HCT116 (cell line): ENCODE measurements at regions not wholly inside any gene's neighbourhood (a gene's known extent, or its start where the extent isn't known, plus 50 kb on each side); places are given as distances from the start of the nearest gene placed in this dataset.

Source experiments
- ATAC-seq: fragments of 200-7000 bp; cut with Tn5 transposase; 2 replicates; pipeline ENCODE4 v1.9.1; 2020; ENCODE audit warnings: mild to moderate bottlenecking, moderate library complexity
- BruUV-seq: library from RNA; stranded (reverse); fragments of 400-500 nt; replicated peaks from 2 replicates; lab custom pipeline; 2021; lab: Mats Ljungman, UMichigan
- CTCF ChIA-PET: fragments of 300-600 bp; sonication (Branson Sonifier 250); formaldehyde crosslinking; loops from one replicate; lab custom pipeline; 2021; ENCODE audit warnings: antibody characterized with exemption; lab: Charles Lee
- POLR2A ChIA-PET: fragments of 300-600, 350-600 bp; sonication (Branson Sonifier 250); formaldehyde crosslinking; loops from one replicate; lab custom pipeline; 2021; ENCODE audit warnings: antibody characterized with exemption; lab: Charles Lee
- RAD21 ChIA-PET, 2 experiments: fragments of 300-600 bp; sonication (Branson Sonifier 250); formaldehyde crosslinking; loops; one replicate each; lab custom pipeline; 2023; ENCODE audit warnings: low total read pairs in 2 of 2; ENCODE audit not compliant: uncharacterized antibody in 2 of 2, unreplicated experiment in 2 of 2, low non-redundant PET in 1 of 2; lab: Charles Lee
- DNase-seq: peaks from one replicate; pipeline ENCODE4 v3.0.0-alpha.2; 2010; ENCODE audit warnings: low read depth, low spot score
- H2AFZ ChIP-seq: fragments of 200-600 bp; shearing (Covaris generic), sonication (generic); 2 replicates; pipeline ENCODE4 v1.6.1; 2017; ENCODE audit warnings: low read depth, mixed run types, mixed read lengths, antibody characterized with exemption, low read length; ENCODE audit not compliant: poor library complexity, severe bottlenecking
- H3K27ac ChIP-seq: 2 replicates; pipeline ENCODE4 v1.5.1; 2012; ENCODE audit warnings: low read depth, low read length
- H3K27me3 ChIP-seq: fragments of 200-600 bp; sonication (generic); 2 replicates; pipeline ENCODE4 v1.6.1; 2016; ENCODE audit warnings: mixed run types, low read length, mixed read lengths; ENCODE audit not compliant: insufficient read depth
- H3K36me3 ChIP-seq, 2 experiments: fragments of 200-500 bp in 1 of 2; fragments of 200-600 bp in 1 of 2; sonication (Bioruptor generic) in 1 of 2; sonication (generic) in 1 of 2; 2 replicates each; pipeline versions ENCODE4 v1.5.1 to v1.6.1; 2014 to 2016; ENCODE audit warnings: low read length in 2 of 2, inconsistent platforms in 1 of 2, mixed read lengths in 1 of 2, mixed run types in 1 of 2; ENCODE audit not compliant: insufficient read depth in 2 of 2, control insufficient read depth in 1 of 2
- H3K4me1 ChIP-seq, 2 experiments: fragments of 200-600 bp in 1 of 2; sonication (generic) in 1 of 2; 2 replicates each; pipeline versions ENCODE4 v1.5.1 to v1.6.1; 2012 to 2017; ENCODE audit warnings: low read length in 2 of 2, inconsistent platforms in 1 of 2, mild to moderate bottlenecking in 1 of 2, mixed read lengths in 1 of 2, mixed run types in 1 of 2, moderate library complexity in 1 of 2; ENCODE audit not compliant: insufficient read depth in 2 of 2, control insufficient read depth in 1 of 2
- H3K4me2 ChIP-seq: fragments of 200-600 bp; sonication (generic); 2 replicates; pipeline ENCODE4 v1.6.1; 2017; ENCODE audit warnings: mixed run types, low read length, mixed read lengths
- H3K4me3 ChIP-seq, 2 experiments: fragments of 200-600 bp in 1 of 2; sonication (generic) in 1 of 2; replicated peaks in 1 of 2; 2 replicates each; pipeline ENCODE4 v1.5.1; 2011 to 2016; ENCODE audit warnings: low read length in 2 of 2, control low read depth in 1 of 2, low read depth in 1 of 2, mild to moderate bottlenecking in 1 of 2, mixed read lengths in 1 of 2, mixed run types in 1 of 2
- H3K79me2 ChIP-seq: fragments of 200-600 bp; sonication (generic); 2 replicates; pipeline ENCODE4 v1.6.1; 2017; ENCODE audit warnings: mild to moderate bottlenecking, mixed run types, low read length, moderate library complexity, mixed read lengths; ENCODE audit not compliant: insufficient read depth
- H3K9ac ChIP-seq: fragments of 200-600 bp; sonication (generic); 2 replicates; pipeline ENCODE4 v1.6.1; 2016; ENCODE audit warnings: low read length, mixed read lengths
- H3K9me2 ChIP-seq: fragments of 200-600 bp; sonication (generic), shearing (Covaris generic); 2 replicates; pipeline ENCODE4 v1.6.1; 2017; ENCODE audit warnings: mixed run types, mild to moderate bottlenecking, moderate library complexity; ENCODE audit not compliant: insufficient read depth
- H3K9me3 ChIP-seq, 2 experiments: fragments of 200-500 bp in 1 of 2; fragments of 200-600 bp in 1 of 2; sonication (Bioruptor generic) in 1 of 2; sonication (generic) in 1 of 2; 2 replicates each; pipeline ENCODE4 v1.6.1; 2014 to 2017; ENCODE audit warnings: low read length in 2 of 2, mixed read lengths in 2 of 2, inconsistent platforms in 1 of 2, low read depth in 1 of 2, mild to moderate bottlenecking in 1 of 2, mixed run types in 1 of 2, moderate library complexity in 1 of 2; ENCODE audit not compliant: control insufficient read depth in 1 of 2, insufficient read depth in 1 of 2
- H4K20me1 ChIP-seq: fragments of 200-600 bp; sonication (generic), shearing (Covaris generic); 2 replicates; pipeline ENCODE4 v1.6.1; 2017; ENCODE audit warnings: mixed run types, mild to moderate bottlenecking, moderate library complexity; ENCODE audit not compliant: insufficient read depth
- ATF3 ChIP-seq: IDR thresholded peaks from 2 replicates; pipeline ENCODE4 v1.6.1; 2012
- CBX3 ChIP-seq: IDR thresholded peaks from 2 replicates; pipeline ENCODE4 v1.6.1; 2012; ENCODE audit warnings: low read depth
- CEBPB ChIP-seq: IDR thresholded peaks from 2 replicates; pipeline ENCODE4 v1.6.1; 2012; ENCODE audit warnings: low read depth
- EGR1 ChIP-seq: IDR thresholded peaks from 2 replicates; pipeline ENCODE4 v1.6.1; 2012; ENCODE audit warnings: low read depth
- ELF1 ChIP-seq: IDR thresholded peaks from 2 replicates; pipeline ENCODE4 v1.6.1; 2012; ENCODE audit warnings: low read depth, borderline replicate concordance
- EZH2 ChIP-seq: fragments of 200-600 bp; sonication (generic); IDR thresholded peaks from 2 replicates; pipeline ENCODE4 v1.6.1; 2017; ENCODE audit warnings: antibody characterized with exemption, mixed run types
- EZH2phosphoT487 ChIP-seq: fragments of 200-600 bp; IDR thresholded peaks from 2 replicates; pipeline ENCODE4 v1.6.1; 2018; ENCODE audit warnings: antibody characterized with exemption, borderline replicate concordance
- FOSL1 ChIP-seq: IDR thresholded peaks from 2 replicates; pipeline ENCODE4 v1.6.1; 2012; ENCODE audit warnings: low read depth
- JUND ChIP-seq: IDR thresholded peaks from 2 replicates; pipeline ENCODE4 v1.6.1; 2012
- MAX ChIP-seq: IDR thresholded peaks from 2 replicates; pipeline ENCODE4 v1.6.1; 2012
- POLR2A ChIP-seq: IDR thresholded peaks from 2 replicates; pipeline ENCODE4 v1.7.0; 2011; ENCODE audit warnings: borderline replicate concordance; ENCODE audit not compliant: insufficient read depth, insufficient read length; ENCODE audit errors: extremely low read depth
- POLR2AphosphoS5 ChIP-seq: IDR thresholded peaks from 2 replicates; pipeline ENCODE4 v1.6.1; 2011; ENCODE audit warnings: mild to moderate bottlenecking, low read depth, low read length, moderate library complexity
- RAD21 ChIP-seq: IDR thresholded peaks from 2 replicates; pipeline ENCODE4 v1.6.1; 2012; ENCODE audit warnings: low read depth, mild to moderate bottlenecking
- SIN3A ChIP-seq: IDR thresholded peaks from 2 replicates; pipeline ENCODE4 v1.6.1; 2012; ENCODE audit warnings: low read depth
- ZBTB33 ChIP-seq: IDR thresholded peaks from 2 replicates; pipeline ENCODE4 v1.6.1; 2011; ENCODE audit warnings: mild to moderate bottlenecking, low read length, moderate library complexity; ENCODE audit not compliant: insufficient replicate concordance; ENCODE audit errors: extremely low read depth
- ZFX ChIP-seq: fragments of 450-650 bp; IDR thresholded peaks from 2 replicates; pipeline ENCODE4 v1.6.1; 2017
- ZNF274 ChIP-seq: fragments of 200-500 bp; sonication (Bioruptor generic); IDR thresholded peaks from 2 replicates; pipeline ENCODE4 v1.6.1; 2014; ENCODE audit warnings: mild to moderate bottlenecking, low read depth, low read length, inconsistent platforms
- intact Hi-C: fragments of 100-400 bp; cut with micrococcal nuclease; formaldehyde crosslinking; loops from 2 replicates; pipeline ENCODE4 v1.10.0; 2022

GRCh38 chr6:50288881-50289280, 239.2 kb upstream of the DEFB112 start:
- CTCF ChIA-PET, result no interaction called here
- no peak for TF ChIP-seq ZFX
- no peak for TF ChIP-seq ATF3
- no peak for TF ChIP-seq EZH2phosphoT487
- no peak for TF ChIP-seq EZH2
- no peak for TF ChIP-seq JUND
- TF ChIP-seq RAD21, result no peak
- no peak for TF ChIP-seq ZBTB33
- no peak for TF ChIP-seq CEBPB
- TF ChIP-seq POLR2AphosphoS5, result no peak
- TF ChIP-seq ELF1, result no peak
- no peak for TF ChIP-seq CBX3
- TF ChIP-seq FOSL1, result no peak
- no peak for TF ChIP-seq MAX
- TF ChIP-seq SIN3A, result no peak
- TF ChIP-seq EGR1, result no peak
- TF ChIP-seq POLR2A, result no peak
- no peak for TF ChIP-seq ZNF274
- TF ChIP-seq, all 23 proteins: peak for 0
- BruUV-seq, result no TSS peak
- ChIA-PET POLR2A (no interaction called here), RAD21 (no interaction called here)
- ATAC-seq (no peak), DNase-seq (no peak)
- Histone ChIP-seq H2AFZ (no peak overlapping the region), H3K4me3 (no peak overlapping the region), H3K4me2 (no peak overlapping the region), H3K4me1 (no peaks in the 10 kb centered on the region), H3K9ac (no peak overlapping the region), H4K20me1 (no peaks in the 10 kb centered on the region), H3K36me3 (no peaks in the 10 kb centered on the region), H3K79me2 (no peaks in the 10 kb centered on the region), H3K27ac (no peak overlapping the region), H3K9me3 (peaks cover 0 to 9% of the 10 kb centered on the region in 2 experiments; a peak in 1 of 4 replicates), H3K27me3 (no peaks in the 10 kb centered on the region), H3K9me2 (no peaks in the 10 kb centered on the region)
- intact Hi-C loops, result no loop called here
